ENCODE measurements at regions not wholly inside any gene's neighbourhood (a gene's known extent, or its start where the extent isn't known, plus 50 kb on each side); places are given as distances from the start of the nearest gene placed in this dataset.

GRCh38 chrX:96619588-96619987, 65.1 kb upstream of the DIAPH2 start:
- TF ChIP-seq CTCF (IDR thresholded peaks at IDR 0.05) (no peak), EP300 (IDR thresholded peaks at IDR 0.05) (no peak), POLR2A (IDR thresholded peaks at IDR 0.05) (no peak)
